Gastrocnemius medialis (tissue), 4 donors: ENCODE measurements at regions not wholly inside any gene's neighbourhood (a gene's known extent, or its start where the extent isn't known, plus 50 kb on each side); places are given as distances from the start of the nearest gene placed in this dataset.

Source experiments
- ATAC-seq, 2 donors: fragments of 150-250 bp; one replicate each; pipeline ENCODE4 v1.9.1; 2016
- DNase-seq, 2 donors: peaks; one replicate each; pipeline ENCODE4 v3.0.0-alpha.2; 2019
- H3K27ac ChIP-seq, 4 donors: fragments of 200-600 bp; sonication (generic); 1 replicate in 1 of 4; 2 replicates in 3 of 4; pipeline ENCODE4 v1.5.1; 2016 to 2018; ENCODE audit warnings: mild to moderate bottlenecking in 2 of 4, moderate library complexity in 1 of 4
- H3K27me3 ChIP-seq, 3 donors: fragments of 200-600 bp; sonication (generic) in 2 of 3; 1 replicate in 1 of 3; 2 replicates in 2 of 3; pipeline versions ENCODE4 v1.5.1 to v1.6.0; 2016 to 2019; ENCODE audit warnings: mild to moderate bottlenecking in 1 of 3, moderate library complexity in 1 of 3
- H3K36me3 ChIP-seq, 2 donors: fragments of 200-600 bp; sonication (generic) in 1 of 2; one replicate each; pipeline ENCODE4 v1.5.1; 2017 to 2018
- H3K4me1 ChIP-seq, 2 donors: fragments of 200-600 bp; sonication (generic) in 1 of 2; one replicate each; pipeline ENCODE4 v1.5.1; 2016 to 2017; ENCODE audit warnings: mild to moderate bottlenecking in 2 of 2
- H3K4me3 ChIP-seq, 4 donors: fragments of 200-600 bp; sonication (generic) in 3 of 4; 1 replicate in 1 of 4; 2 replicates in 3 of 4; pipeline ENCODE4 v1.5.1; 2016 to 2019; ENCODE audit warnings: mild to moderate bottlenecking in 2 of 4
- H3K9me3 ChIP-seq, 3 donors: fragments of 200-600 bp; sonication (generic) in 2 of 3; 1 replicate in 1 of 3; 2 replicates in 2 of 3; pipeline ENCODE4 v1.5.1; 2016 to 2019
- CTCF ChIP-seq, 5 experiments: fragments of 450-650 bp in 3 of 5; fragments of 200-600 bp in 2 of 5; sonication (generic) in 2 of 5; IDR thresholded peaks in 4 of 5; conservative IDR thresholded peaks in 1 of 5; 1 replicate in 4 of 5; 2 replicates in 1 of 5; pipeline ENCODE4 v1.5.1; 2016 to 2019; ENCODE audit warnings: antibody characterized with exemption in 5 of 5, mild to moderate bottlenecking in 3 of 5, moderate library complexity in 3 of 5
- POLR2A ChIP-seq, 2 donors: fragments of 450-650 bp; IDR thresholded peaks; one replicate each; pipeline ENCODE4 v1.6.1; 2017; ENCODE audit warnings: antibody characterized with exemption in 2 of 2, mild to moderate bottlenecking in 2 of 2, moderate library complexity in 2 of 2
- in situ Hi-C, 4 donors: fragments of 200-750 bp; cut with MboI; loops; one replicate each; pipeline versions ENCODE4 v1.15.0 to v1.8.0; 2017; ENCODE audit warnings: low sequenced_read_pairs in 4 of 4
- intact Hi-C: fragments of 100-400 bp; cut with DNase I; formaldehyde crosslinking; loops from one replicate; pipeline ENCODE4 v1.15.1; 2023; ENCODE audit warnings: low total_unique reads

GRCh38 chr13:57858376-57858775 is 226.8 kb downstream of the PCDH17 start:
- DNase-seq (no peak), ATAC-seq (no peak)
- H3K27me3 ChIP-seq, result no peaks in the 10 kb centered on the region
- H3K9me3 ChIP-seq, result no peaks in the 10 kb centered on the region
- TF ChIP-seq CTCF (IDR thresholded peaks at IDR 0.05 in 4 of 5, conservative IDR thresholded peaks at IDR 0.05 in 1 of 5) (no peak), POLR2A (IDR thresholded peaks at IDR 0.05) (no peak)
- H3K36me3 ChIP-seq, result no peaks in the 10 kb centered on the region
- in situ Hi-C loops, result no loop called here
- H3K4me1 ChIP-seq, result no peaks in the 10 kb centered on the region
- H3K27ac ChIP-seq, result no peak overlapping the region
- intact Hi-C loops, result no loop called here
- no peak overlapping the region for H3K4me3 ChIP-seq

GRCh38 chr13:57862879-57863278 is 231.3 kb downstream of the PCDH17 start:
- in situ Hi-C loops, result no loop called here
- TF ChIP-seq CTCF (IDR thresholded peaks at IDR 0.05 in 4 of 5, conservative IDR thresholded peaks at IDR 0.05 in 1 of 5) (no peak), POLR2A (IDR thresholded peaks at IDR 0.05) (no peak)
- intact Hi-C loops, result no loop called here
- Histone ChIP-seq H3K27me3 (no peaks in the 10 kb centered on the region), H3K36me3 (no peaks in the 10 kb centered on the region), H3K4me3 (no peak overlapping the region), H3K4me1 (no peaks in the 10 kb centered on the region), H3K27ac (no peak overlapping the region), H3K9me3 (no peaks in the 10 kb centered on the region)
- DNase-seq (no peak), ATAC-seq (no peak)

GRCh38 chr13:57865600-57866294 is 234.2 kb downstream of the PCDH17 start:
- no peaks in the 10 kb centered on the region for H3K9me3 ChIP-seq
- H3K27ac ChIP-seq, result no peak overlapping the region
- no peak overlapping the region for H3K4me3 ChIP-seq
- in situ Hi-C loops (no loop called here), intact Hi-C loops (no loop called here)
- no peaks in the 10 kb centered on the region for H3K4me1 ChIP-seq
- DNase-seq (no peak), ATAC-seq (no peak)
- no peaks in the 10 kb centered on the region for H3K36me3 ChIP-seq
- no peaks in the 10 kb centered on the region for H3K27me3 ChIP-seq
- no peak for TF ChIP-seq POLR2A (IDR thresholded peaks at IDR 0.05)
- no peak for TF ChIP-seq CTCF (IDR thresholded peaks at IDR 0.05 in 4 of 5, conservative IDR thresholded peaks at IDR 0.05 in 1 of 5)

GRCh38 chr13:57874530-57874929 is 243.0 kb downstream of the PCDH17 start:
- DNase-seq (no peak), ATAC-seq (no peak)
- intact Hi-C loops (no loop called here), in situ Hi-C loops (no loop called here)
- TF ChIP-seq POLR2A (IDR thresholded peaks at IDR 0.05) (no peak), CTCF (IDR thresholded peaks at IDR 0.05 in 4 of 5, conservative IDR thresholded peaks at IDR 0.05 in 1 of 5) (no peak)
- H3K4me3 ChIP-seq, result no peak overlapping the region
- H3K9me3 ChIP-seq, result no peaks in the 10 kb centered on the region
- H3K4me1 ChIP-seq, result no peaks in the 10 kb centered on the region
- no peaks in the 10 kb centered on the region for H3K36me3 ChIP-seq
- H3K27me3 ChIP-seq, result no peaks in the 10 kb centered on the region
- no peak overlapping the region for H3K27ac ChIP-seq

- Histone ChIP-seq H3K4me1 (no peaks in the 10 kb centered on the region), H3K4me3 (no peak overlapping the region), H3K9me3 (no peaks in the 10 kb centered on the region), H3K27me3 (no peaks in the 10 kb centered on the region), H3K27ac (no peak overlapping the region), H3K36me3 (no peaks in the 10 kb centered on the region)
- ATAC-seq (no peak), DNase-seq (no peak)
- in situ Hi-C loops (no loop called here), intact Hi-C loops (no loop called here)
- no peak for TF ChIP-seq POLR2A (IDR thresholded peaks at IDR 0.05)
- no peak for TF ChIP-seq CTCF (IDR thresholded peaks at IDR 0.05 in 4 of 5, conservative IDR thresholded peaks at IDR 0.05 in 1 of 5)
Measured at GRCh38 chr13:57877601-57878000, 246.1 kb downstream of the PCDH17 start.
